Mucosa of rectum (tissue), 2 donors: ENCODE measurements at regions not wholly inside any gene's neighbourhood (a gene's known extent, or its start where the extent isn't known, plus 50 kb on each side); places are given as distances from the start of the nearest gene placed in this dataset.

ENCODE experiments used
- H3K27ac ChIP-seq, 2 donors: one replicate each; pipeline ENCODE4 v1.7.0; 2013; ENCODE audit warnings: inconsistent platforms in 2 of 2, low read depth in 2 of 2, low read length in 2 of 2
- H3K27me3 ChIP-seq, 2 donors: one replicate each; pipeline ENCODE4 v1.7.0; 2013; ENCODE audit warnings: low read length in 2 of 2; ENCODE audit not compliant: control insufficient read depth in 2 of 2, insufficient read depth in 2 of 2
- H3K36me3 ChIP-seq, 2 donors: one replicate each; pipeline ENCODE4 v1.7.0; 2013; ENCODE audit warnings: low read length in 2 of 2; ENCODE audit not compliant: control insufficient read depth in 2 of 2, insufficient read depth in 2 of 2
- H3K4me1 ChIP-seq, 2 donors: one replicate each; pipeline ENCODE4 v1.7.0; 2013; ENCODE audit warnings: low read length in 2 of 2, mild to moderate bottlenecking in 1 of 2; ENCODE audit not compliant: control insufficient read depth in 2 of 2, insufficient read depth in 2 of 2
- H3K4me3 ChIP-seq, 2 donors: one replicate each; pipeline ENCODE4 v1.7.0; 2013; ENCODE audit warnings: low read length in 2 of 2
- H3K9ac ChIP-seq, 2 donors: one replicate each; pipeline ENCODE4 v1.7.0; 2013; ENCODE audit warnings: low read length in 2 of 2, low read depth in 1 of 2, mild to moderate bottlenecking in 1 of 2
- H3K9me3 ChIP-seq, 2 donors: one replicate each; pipeline ENCODE4 v1.7.0; 2013; ENCODE audit warnings: low read length in 2 of 2; ENCODE audit not compliant: control insufficient read depth in 2 of 2
- donor health status: healthy.
- donor health status: Normal muscosa, but diverticular disease.

DNA sequence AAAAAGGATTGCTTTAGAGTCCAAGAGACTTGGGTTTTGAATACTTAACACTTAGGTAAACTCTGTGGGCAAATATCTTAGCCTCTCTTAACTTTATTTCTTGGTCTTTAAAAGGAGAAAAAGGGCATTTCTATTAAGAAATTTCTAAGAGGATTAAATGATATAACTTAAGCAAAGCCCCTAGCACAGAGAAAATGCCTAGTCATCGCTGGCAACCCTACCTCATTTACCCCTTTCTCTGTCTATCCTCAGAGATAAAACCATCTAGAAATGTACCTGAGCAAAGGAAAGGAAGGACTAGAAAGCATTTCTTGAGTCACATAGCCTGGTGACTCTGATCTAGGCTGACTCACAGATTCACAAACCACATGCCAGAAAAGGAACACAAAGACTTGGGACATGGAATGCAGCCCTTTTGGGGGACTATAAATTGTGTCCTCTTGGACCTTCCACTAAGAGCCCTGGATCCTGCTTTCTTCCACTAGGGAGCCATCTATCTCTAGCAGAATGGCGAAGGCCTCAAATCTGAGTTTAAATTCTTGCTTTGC, 120.6 kb downstream of the FOXD1 start:
- Histone ChIP-seq H3K9ac (no peak overlapping the region), H3K4me3 (no peak overlapping the region), H3K27ac (no peak overlapping the region), H3K27me3 (peaks cover 3 to 7% of the 10 kb centered on the region in 2 donors), H3K4me1 (no peaks in the 10 kb centered on the region), H3K36me3 (no peaks in the 10 kb centered on the region), H3K9me3 (peaks cover 2 to 7% of the 10 kb centered on the region in 2 donors)

- Histone ChIP-seq H3K4me1 (no peaks in the 10 kb centered on the region), H3K27me3 (peaks cover 0 to 12% of the 10 kb centered on the region in 2 donors), H3K9me3 (peaks cover 0 to 2% of the 10 kb centered on the region in 2 donors), H3K27ac (no peak overlapping the region), H3K9ac (no peak overlapping the region), H3K4me3 (no peak overlapping the region), H3K36me3 (no peaks in the 10 kb centered on the region)
These were observed 123.0 kb downstream of the FOXD1 start for GRCh38 chr5:73325546-73325945.

- H3K9ac ChIP-seq = no peak overlapping the region
- H3K9me3 ChIP-seq = no peaks in the 10 kb centered on the region
- H3K4me1 ChIP-seq = no peaks in the 10 kb centered on the region
- H3K27ac ChIP-seq = no peak overlapping the region
- H3K36me3 ChIP-seq = no peaks in the 10 kb centered on the region
- no peak overlapping the region for H3K4me3 ChIP-seq
- peaks cover 1 to 12% of the 10 kb centered on the region in 2 donors for H3K27me3 ChIP-seq
These were observed 125.1 kb downstream of the FOXD1 start for GRCh38 chr5:73323466-73323865.

DNA sequence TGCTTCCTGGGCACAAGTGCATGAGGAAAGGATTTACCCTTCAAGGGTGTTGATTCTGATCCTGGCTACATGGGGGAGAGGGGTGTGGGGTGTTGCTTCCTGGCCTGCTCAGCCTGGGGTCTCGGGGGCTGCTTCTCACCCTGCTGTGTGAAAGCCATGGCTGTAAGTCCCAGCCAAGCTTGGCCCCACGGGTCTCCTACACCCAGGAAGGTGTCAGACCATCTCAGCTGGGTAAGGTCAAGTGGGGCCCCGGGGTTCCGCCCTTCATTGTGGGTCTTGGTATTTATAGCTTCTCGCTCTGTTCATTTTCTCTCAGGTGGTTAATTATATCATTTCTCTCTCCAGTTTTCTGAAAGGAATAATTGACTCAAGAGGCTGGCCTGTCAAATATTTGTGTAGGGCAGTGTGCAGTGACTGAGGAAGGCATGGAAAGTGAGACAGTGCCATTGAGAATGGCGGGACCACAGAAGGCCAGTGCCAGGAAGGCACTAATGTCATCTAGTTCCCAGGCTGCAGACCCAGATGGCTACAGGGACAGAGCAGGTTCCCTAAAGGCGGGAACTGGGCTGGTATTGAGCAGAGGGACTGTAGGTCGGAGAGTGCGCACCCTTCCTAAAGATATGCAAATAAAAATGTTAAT, 126.0 kb downstream of the FOXD1 start:
- Histone ChIP-seq H3K9me3 (no peaks in the 10 kb centered on the region), H3K36me3 (no peaks in the 10 kb centered on the region), H3K4me3 (no peak overlapping the region), H3K4me1 (no peaks in the 10 kb centered on the region), H3K9ac (no peak overlapping the region), H3K27ac (no peak overlapping the region), H3K27me3 (peaks cover 4 to 15% of the 10 kb centered on the region in 2 donors)

DNA sequence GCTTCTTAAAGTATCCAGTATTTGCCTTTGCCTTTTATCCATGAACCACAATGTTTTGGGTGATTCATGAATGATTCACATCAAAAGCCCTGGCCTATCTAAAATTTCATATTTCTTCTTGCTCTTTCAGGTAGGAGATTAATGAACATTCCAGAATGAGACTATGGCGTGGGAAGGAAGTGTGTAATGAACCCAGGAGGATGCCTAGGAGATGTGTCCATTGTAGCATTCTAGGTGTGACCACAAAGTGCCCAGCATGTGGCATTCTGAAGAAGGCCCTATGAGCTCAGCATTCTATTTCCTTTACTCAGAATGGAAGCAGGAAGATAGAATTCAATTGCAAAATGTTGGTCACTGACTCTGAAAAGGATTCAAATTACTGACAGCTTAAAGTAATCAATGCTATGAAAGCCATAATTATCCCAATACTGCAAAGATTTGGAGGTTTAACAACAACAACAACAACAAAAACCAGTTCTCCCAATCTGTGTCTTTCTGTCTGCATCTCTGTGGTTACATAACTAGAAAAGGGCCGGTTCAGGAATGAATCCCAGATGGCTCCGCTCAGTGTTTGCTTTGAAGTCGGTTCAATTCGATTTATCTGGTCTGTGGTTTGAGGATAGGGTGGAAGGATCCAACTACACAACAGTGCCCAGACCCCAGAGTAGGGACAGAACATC, 126.7 kb downstream of the FOXD1 start:
- no peaks in the 10 kb centered on the region for H3K4me1 ChIP-seq
- H3K4me3 ChIP-seq = no peak overlapping the region
- H3K36me3 ChIP-seq = no peaks in the 10 kb centered on the region
- no peaks in the 10 kb centered on the region for H3K9me3 ChIP-seq
- H3K27me3 ChIP-seq = peaks cover 4 to 21% of the 10 kb centered on the region in 2 donors
- H3K9ac ChIP-seq = no peak overlapping the region
- no peak overlapping the region for H3K27ac ChIP-seq

GRCh38 chr5:73319036-73319435, 129.5 kb downstream of the FOXD1 start:
- H3K4me3 ChIP-seq = no peak overlapping the region
- peaks cover 9 to 17% of the 10 kb centered on the region in 2 donors for H3K27me3 ChIP-seq
- H3K9ac ChIP-seq = no peak overlapping the region
- H3K36me3 ChIP-seq = no peaks in the 10 kb centered on the region
- H3K9me3 ChIP-seq = no peaks in the 10 kb centered on the region
- no peaks in the 10 kb centered on the region for H3K4me1 ChIP-seq
- no peak overlapping the region for H3K27ac ChIP-seq

- H3K9ac ChIP-seq = no peak overlapping the region
- no peaks in the 10 kb centered on the region for H3K36me3 ChIP-seq
- H3K4me3 ChIP-seq = no peak overlapping the region
- H3K27ac ChIP-seq = no peak overlapping the region
- H3K27me3 ChIP-seq = peaks cover 13 to 25% of the 10 kb centered on the region in 2 donors
- H3K4me1 ChIP-seq = no peaks in the 10 kb centered on the region
- H3K9me3 ChIP-seq = no peaks in the 10 kb centered on the region
These were observed 130.3 kb downstream of the FOXD1 start for GRCh38 chr5:73318308-73318719.

- no peak overlapping the region for H3K4me3 ChIP-seq
- H3K27ac ChIP-seq = no peak overlapping the region
- no peaks in the 10 kb centered on the region for H3K36me3 ChIP-seq
- H3K27me3 ChIP-seq = peaks cover 19 to 24% of the 10 kb centered on the region in 2 donors
- no peaks in the 10 kb centered on the region for H3K9me3 ChIP-seq
- H3K4me1 ChIP-seq = no peaks in the 10 kb centered on the region
- no peak overlapping the region for H3K9ac ChIP-seq
These were observed 131.1 kb downstream of the FOXD1 start for GRCh38 chr5:73317523-73317922.

- H3K9ac ChIP-seq = no peak overlapping the region
- no peaks in the 10 kb centered on the region for H3K4me1 ChIP-seq
- H3K27ac ChIP-seq = no peak overlapping the region
- H3K27me3 ChIP-seq = peaks cover 42 to 46% of the 10 kb centered on the region in 2 donors
- H3K4me3 ChIP-seq = no peak overlapping the region
- no peaks in the 10 kb centered on the region for H3K36me3 ChIP-seq
- no peaks in the 10 kb centered on the region for H3K9me3 ChIP-seq
These were observed 134.0 kb downstream of the FOXD1 start for GRCh38 chr5:73314395-73315257.
